ENCODE measurements at regions not wholly inside any gene's neighbourhood (a gene's known extent, or its start where the extent isn't known, plus 50 kb on each side); places are given as distances from the start of the nearest gene placed in this dataset.

DNA sequence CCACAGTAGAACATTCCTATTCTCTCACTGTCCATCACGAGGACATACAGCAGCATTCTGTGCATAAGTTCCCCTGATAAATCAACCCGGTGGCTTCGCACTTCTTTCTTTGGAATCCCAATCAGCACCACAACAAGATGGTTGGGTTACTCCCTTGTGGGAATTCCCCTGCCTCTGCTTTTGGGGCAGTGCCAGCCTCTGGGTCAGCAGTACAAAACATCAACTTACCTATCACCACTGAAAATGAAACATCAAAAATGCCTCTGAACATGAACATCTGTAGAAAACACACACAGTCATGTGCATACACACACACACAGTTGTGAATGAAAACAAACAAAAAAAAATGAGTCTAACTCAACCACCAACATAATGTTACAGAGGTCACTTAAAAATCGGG, 79.3 kb downstream of the KCNA4 start:
- Histone ChIP-seq H3K4me3 (ENCODE audit: low read depth in 1 of 2, low read length in 2 of 2) (no peak overlapping the region), H3K27me3 (ENCODE audit: insufficient read depth, low read length, poor library complexity) (no peaks in the 10 kb centered on the region), H3K27ac (ENCODE audit: low read length) (no peak overlapping the region), H3K4me1 (ENCODE audit: insufficient read depth, low read length) (no peaks in the 10 kb centered on the region), H3K4me2 (ENCODE audit: insufficient read depth, low read length) (no peak overlapping the region), H2AFZ (ENCODE audit: low read depth, low read length) (no peak overlapping the region), H3K36me3 (ENCODE audit: insufficient read depth, low read length) (no peaks in the 10 kb centered on the region), H4K20me1 (ENCODE audit: insufficient read depth, low read length) (no peaks in the 10 kb centered on the region), H3K9me3 (ENCODE audit: insufficient read depth, low read length, severe bottlenecking) (no peaks in the 10 kb centered on the region), H3K9ac (ENCODE audit: low read depth, low read length) (no peak overlapping the region), H3K79me2 (ENCODE audit: insufficient read depth, low read length) (no peaks in the 10 kb centered on the region)
- DNase-seq: no peak
- ATAC-seq (ENCODE audit: insufficient read depth, low read depth): no peak
- TF ChIP-seq CTCF (IDR thresholded peaks at IDR 0.05; ENCODE audit: borderline replicate concordance, extremely low read depth, low read length, poor library complexity, severe bottlenecking) (no peak), EZH2 (IDR thresholded peaks at IDR 0.05; ENCODE audit: borderline replicate concordance, low read depth, low read length, severe bottlenecking) (no peak)

DNA sequence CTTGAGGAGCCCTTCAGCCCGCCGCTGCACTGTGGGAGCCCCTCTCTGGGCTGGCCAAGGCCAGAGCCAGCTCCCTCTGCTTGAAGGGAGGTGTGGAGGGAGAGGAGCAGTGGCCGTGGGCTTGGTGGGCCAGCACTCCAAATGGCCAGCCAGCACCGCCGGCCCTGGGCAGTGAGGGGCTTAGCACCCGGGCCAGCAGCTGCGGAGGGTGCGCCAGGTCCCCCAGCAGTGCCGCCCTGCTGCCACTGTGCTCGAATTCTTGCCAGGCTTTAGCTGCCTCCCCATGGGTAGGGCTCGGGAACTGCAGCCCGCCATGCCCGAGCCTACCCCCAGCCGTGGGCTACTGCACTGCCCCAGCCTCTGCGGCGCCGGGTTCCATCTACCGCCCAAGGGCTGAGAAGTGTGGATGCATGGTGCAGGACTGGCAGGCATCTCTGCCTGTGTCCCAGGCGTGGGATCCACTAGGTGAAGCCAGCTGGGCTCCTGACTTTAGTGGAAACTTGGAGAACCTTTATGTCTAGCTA, 82.7 kb downstream of the KCNA4 start:
- Histone ChIP-seq H3K9me3 (ENCODE audit: insufficient read depth, low read length, severe bottlenecking) (no peaks in the 10 kb centered on the region), H3K9ac (ENCODE audit: low read depth, low read length) (no peak overlapping the region), H3K4me2 (ENCODE audit: insufficient read depth, low read length) (no peak overlapping the region), H3K27me3 (ENCODE audit: insufficient read depth, low read length, poor library complexity) (no peaks in the 10 kb centered on the region), H3K4me3 (ENCODE audit: low read depth in 1 of 2, low read length in 2 of 2) (no peak overlapping the region), H3K36me3 (ENCODE audit: insufficient read depth, low read length) (no peaks in the 10 kb centered on the region), H3K79me2 (ENCODE audit: insufficient read depth, low read length) (no peaks in the 10 kb centered on the region), H2AFZ (ENCODE audit: low read depth, low read length) (no peak overlapping the region), H3K4me1 (ENCODE audit: insufficient read depth, low read length) (no peaks in the 10 kb centered on the region), H3K27ac (ENCODE audit: low read length) (no peak overlapping the region), H4K20me1 (ENCODE audit: insufficient read depth, low read length) (no peaks in the 10 kb centered on the region)
- ATAC-seq (ENCODE audit: insufficient read depth, low read depth) (no peak), DNase-seq (no peak)
- TF ChIP-seq EZH2 (IDR thresholded peaks at IDR 0.05; ENCODE audit: borderline replicate concordance, low read depth, low read length, severe bottlenecking) (no peak), CTCF (IDR thresholded peaks at IDR 0.05; ENCODE audit: borderline replicate concordance, extremely low read depth, low read length, poor library complexity, severe bottlenecking) (no peak)

DNA sequence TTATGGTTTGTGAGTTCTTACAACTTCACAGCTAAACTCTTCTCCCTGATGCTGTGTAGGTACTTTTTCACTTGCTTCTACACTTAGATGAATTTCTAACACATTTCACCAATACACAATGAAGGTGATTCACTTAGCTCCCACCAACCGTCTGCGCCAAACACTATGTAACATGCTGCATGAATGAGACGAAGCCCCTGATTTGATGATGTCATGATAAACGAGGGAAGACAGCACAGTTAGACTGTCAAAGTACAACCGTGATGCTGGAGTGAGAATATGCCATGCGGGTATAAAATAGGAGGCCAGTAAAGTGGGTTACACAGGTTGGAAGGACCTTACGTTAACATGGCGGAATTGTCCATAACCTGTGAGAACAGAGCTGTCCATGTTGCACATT, 100.8 kb downstream of the KCNA4 start:
- H3K9me3 ChIP-seq (ENCODE audit: insufficient read depth, low read length, severe bottlenecking): no peaks in the 10 kb centered on the region
- no peaks in the 10 kb centered on the region for H3K79me2 ChIP-seq (ENCODE audit: insufficient read depth, low read length)
- no peak overlapping the region for H2AFZ ChIP-seq (ENCODE audit: low read depth, low read length)
- no peak overlapping the region for H3K4me2 ChIP-seq (ENCODE audit: insufficient read depth, low read length)
- no peaks in the 10 kb centered on the region for H3K36me3 ChIP-seq (ENCODE audit: insufficient read depth, low read length)
- no peak for DNase-seq
- no peak overlapping the region for H3K9ac ChIP-seq (ENCODE audit: low read depth, low read length)
- no peaks in the 10 kb centered on the region for H4K20me1 ChIP-seq (ENCODE audit: insufficient read depth, low read length)
- H3K27ac ChIP-seq (ENCODE audit: low read length): no peak overlapping the region
- H3K4me1 ChIP-seq (ENCODE audit: insufficient read depth, low read length): no peaks in the 10 kb centered on the region
- H3K27me3 ChIP-seq (ENCODE audit: insufficient read depth, low read length, poor library complexity): no peaks in the 10 kb centered on the region
- no peak for ATAC-seq (ENCODE audit: insufficient read depth, low read depth)
- no peak overlapping the region for H3K4me3 ChIP-seq (ENCODE audit: low read depth in 1 of 2, low read length in 2 of 2)
- TF ChIP-seq EZH2 (IDR thresholded peaks at IDR 0.05; ENCODE audit: borderline replicate concordance, low read depth, low read length, severe bottlenecking): no peak
- no peak for TF ChIP-seq CTCF (IDR thresholded peaks at IDR 0.05; ENCODE audit: borderline replicate concordance, extremely low read depth, low read length, poor library complexity, severe bottlenecking)

All from DND-41 (cell line).